GM12874 (cell line): ENCODE measurements at regions not wholly inside any gene's neighbourhood (a gene's known extent, or its start where the extent isn't known, plus 50 kb on each side); places are given as distances from the start of the nearest gene placed in this dataset.

ENCODE experiments used
- TF ChIP-seq, protein P1 (sequence below): IDR thresholded peaks from 2 replicates; pipeline ENCODE4 v1.5.1; 2011; ENCODE audit warnings: low read depth, mild to moderate bottlenecking, control low read depth, low read length, moderate library complexity; ENCODE audit not compliant: insufficient read depth

DNA sequence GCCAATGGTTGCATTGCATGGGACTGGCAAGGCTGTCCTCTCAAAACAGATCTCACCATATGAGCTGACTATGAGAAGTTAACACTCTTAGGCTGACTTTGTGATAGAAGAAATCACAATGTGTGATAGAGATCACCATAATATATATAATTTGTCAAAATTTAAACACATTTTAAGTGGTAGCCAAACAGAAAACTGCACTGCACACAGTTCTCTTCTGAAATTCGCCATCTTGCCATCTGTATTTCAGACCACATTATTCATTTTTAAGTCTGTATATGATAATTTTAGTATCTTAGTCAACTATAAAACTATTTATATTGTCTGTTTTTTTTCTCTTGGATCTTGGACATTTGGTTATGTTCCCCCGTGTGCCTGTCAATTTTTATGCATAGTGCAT is 374.7 kb downstream of the AJAP1 start:
- TF ChIP-seq, protein P1, sequence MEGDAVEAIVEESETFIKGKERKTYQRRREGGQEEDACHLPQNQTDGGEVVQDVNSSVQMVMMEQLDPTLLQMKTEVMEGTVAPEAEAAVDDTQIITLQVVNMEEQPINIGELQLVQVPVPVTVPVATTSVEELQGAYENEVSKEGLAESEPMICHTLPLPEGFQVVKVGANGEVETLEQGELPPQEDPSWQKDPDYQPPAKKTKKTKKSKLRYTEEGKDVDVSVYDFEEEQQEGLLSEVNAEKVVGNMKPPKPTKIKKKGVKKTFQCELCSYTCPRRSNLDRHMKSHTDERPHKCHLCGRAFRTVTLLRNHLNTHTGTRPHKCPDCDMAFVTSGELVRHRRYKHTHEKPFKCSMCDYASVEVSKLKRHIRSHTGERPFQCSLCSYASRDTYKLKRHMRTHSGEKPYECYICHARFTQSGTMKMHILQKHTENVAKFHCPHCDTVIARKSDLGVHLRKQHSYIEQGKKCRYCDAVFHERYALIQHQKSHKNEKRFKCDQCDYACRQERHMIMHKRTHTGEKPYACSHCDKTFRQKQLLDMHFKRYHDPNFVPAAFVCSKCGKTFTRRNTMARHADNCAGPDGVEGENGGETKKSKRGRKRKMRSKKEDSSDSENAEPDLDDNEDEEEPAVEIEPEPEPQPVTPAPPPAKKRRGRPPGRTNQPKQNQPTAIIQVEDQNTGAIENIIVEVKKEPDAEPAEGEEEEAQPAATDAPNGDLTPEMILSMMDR: no peak

DNA sequence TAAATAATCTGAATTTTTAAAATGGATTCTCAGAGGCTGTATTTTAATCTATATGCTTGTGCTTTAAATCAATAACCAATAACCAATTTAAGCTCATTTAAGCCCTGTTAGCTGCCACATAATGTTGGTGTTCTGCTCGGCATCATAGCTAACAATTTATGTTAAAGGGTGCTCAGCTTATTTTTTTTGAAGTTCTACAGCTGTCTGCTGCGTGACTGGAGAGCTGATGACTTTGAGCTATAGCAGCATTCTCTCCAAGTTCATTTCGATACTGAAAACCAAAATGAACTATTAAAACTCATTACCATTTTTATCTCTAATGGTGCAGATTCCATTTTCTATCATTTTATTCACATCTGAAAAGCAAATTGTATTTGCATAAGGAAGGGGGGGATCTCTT is 357.8 kb downstream of the AJAP1 start:
- TF ChIP-seq, protein P1: no peak

DNA sequence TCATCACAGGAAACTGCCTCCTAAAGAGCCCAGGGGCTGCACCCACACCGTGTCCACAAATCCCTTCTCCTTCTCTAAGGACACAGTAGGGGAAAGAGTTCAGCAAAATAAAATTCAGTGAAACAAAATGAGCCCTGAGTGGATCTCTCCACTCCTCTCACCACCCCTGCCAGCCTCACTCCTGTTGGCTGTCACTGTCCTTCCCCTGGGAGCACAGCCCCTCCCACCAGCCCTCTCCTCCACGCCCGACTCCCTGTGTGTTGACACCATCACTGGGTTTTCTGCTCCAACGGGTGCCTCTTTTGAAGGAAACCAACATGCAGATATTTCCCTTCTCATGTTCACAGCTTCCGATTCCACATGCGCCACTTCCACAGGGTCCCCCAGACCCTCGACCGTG is 356.2 kb downstream of the AJAP1 start:
- TF ChIP-seq, protein P1: no peak

DNA sequence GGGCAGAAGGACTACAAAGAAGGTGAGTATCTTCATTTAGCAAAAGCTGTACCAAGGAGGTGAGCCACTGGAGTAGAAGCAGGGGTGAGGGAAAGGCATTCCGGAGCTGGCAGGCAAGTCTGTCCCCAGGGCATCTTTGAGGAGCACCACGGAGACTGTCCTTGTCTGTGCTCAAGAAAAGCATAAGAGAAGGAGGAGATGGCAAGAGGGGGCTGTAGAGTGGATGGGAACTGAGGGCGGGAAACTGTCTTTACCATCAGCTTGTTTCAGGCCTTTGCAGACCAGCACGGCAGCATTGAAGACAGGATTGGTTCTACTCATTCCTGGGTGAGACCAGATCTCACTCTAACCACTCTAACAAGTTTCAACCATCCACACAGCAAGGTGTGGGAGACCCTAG is 355.8 kb downstream of the AJAP1 start:
- TF ChIP-seq, protein P1: no peak

DNA sequence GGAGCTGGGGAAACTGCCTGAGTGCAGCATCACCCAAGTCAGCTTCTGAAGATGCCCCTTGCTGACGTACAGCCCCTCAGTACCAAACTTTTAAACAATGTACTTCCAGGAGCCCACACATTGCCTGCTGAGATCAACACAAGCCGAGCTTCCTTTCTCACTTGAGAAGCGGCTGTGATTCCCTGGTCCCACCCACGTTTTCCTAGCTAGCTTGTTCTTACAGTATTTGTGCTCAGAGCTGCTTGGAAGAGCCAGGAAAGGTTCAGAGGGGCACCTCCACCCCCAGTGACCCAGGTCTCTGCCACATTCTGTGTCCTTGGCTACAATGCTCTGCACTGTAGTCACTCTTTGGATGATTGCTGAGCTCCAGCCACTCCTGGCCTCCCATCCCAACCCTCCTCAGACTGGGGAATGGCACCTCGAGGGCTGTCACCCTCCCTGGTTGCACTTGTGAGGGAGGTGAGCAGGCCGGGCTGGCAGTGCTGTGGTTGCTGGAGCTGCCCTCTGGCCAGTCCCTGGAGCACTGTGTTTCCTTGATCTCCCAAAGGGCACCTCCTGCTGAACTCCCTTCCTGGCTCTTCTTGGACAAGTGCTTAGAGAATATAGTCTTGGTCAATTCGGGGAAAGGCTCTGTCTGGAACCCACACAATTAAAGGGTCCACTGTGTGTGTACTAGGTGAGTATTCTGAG is 355.1 kb downstream of the AJAP1 start:
- TF ChIP-seq, protein P1: no peak

DNA sequence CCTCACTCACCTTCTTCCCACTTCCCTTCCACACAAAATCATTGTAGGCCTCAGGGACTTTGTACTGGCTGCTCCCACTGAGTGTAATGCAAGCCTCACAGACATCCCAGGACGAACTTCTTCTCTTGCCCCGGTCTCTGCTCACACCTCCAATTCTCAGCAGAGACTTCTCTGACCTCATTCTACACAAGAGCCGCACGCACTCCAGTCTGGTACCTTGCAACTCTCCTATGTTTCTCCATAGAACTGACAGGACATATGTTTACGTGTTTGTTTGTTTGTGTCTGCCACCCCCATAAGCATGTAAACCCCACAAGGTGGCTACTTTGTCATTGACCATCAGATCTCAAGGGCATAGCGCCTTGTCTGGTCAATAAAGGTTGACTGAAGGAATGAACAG is 350.8 kb downstream of the AJAP1 start:
- TF ChIP-seq, protein P1: no peak

DNA sequence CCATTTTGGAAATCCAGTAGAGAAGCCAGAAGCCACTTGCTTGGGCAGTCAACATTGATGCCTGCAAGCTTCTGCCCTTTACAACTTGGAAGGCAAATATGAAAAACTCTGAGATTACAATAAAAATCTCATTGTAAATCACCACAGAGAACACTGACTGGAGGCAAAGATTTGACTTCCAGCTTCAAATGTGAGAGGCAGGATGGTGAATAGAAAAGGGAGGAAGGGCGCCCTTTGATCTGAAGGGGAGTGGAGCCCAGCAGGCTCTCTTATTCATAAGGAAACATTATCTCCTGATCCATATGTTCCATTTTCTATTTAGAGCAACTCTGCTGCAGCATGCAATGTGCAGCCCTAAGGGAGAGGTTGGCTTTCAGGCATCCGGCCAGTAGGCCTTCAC is 348.3 kb downstream of the AJAP1 start:
- TF ChIP-seq, protein P1: no peak
